B cell (primary cell): ENCODE measurements at regions not wholly inside any gene's neighbourhood (a gene's known extent, or its start where the extent isn't known, plus 50 kb on each side); places are given as distances from the start of the nearest gene placed in this dataset.

Experiments used
- ATAC-seq: fragments of 200-7000 bp; cut with Tn5 transposase; one replicate; pipeline ENCODE4 v1.10.0; 2021; ENCODE audit warnings: low read depth, mild to moderate bottlenecking, moderate number of reproducible peaks, moderate library complexity
- CTCF ChIA-PET: fragments of 350-600 bp; sonication (Branson Sonifier 250); formaldehyde crosslinking; loops from one replicate; lab custom pipeline; 2021; ENCODE audit warnings: antibody characterized with exemption, inconsistent platforms; lab: Charles Lee
- POLR2A ChIA-PET: fragments of 350-600 bp; sonication (Branson Sonifier 250); formaldehyde crosslinking; loops from one replicate; lab custom pipeline; 2021; ENCODE audit warnings: antibody characterized with exemption; lab: Charles Lee
- DNase-seq: peaks from one replicate; pipeline ENCODE4 v3.0.0; 2013
- H2AFZ ChIP-seq: 2 replicates; pipeline ENCODE4 v1.6.1; 2012; ENCODE audit warnings: mild to moderate bottlenecking, low read depth, low read length; ENCODE audit not compliant: insufficient read depth, poor library complexity, severe bottlenecking
- H3K27ac ChIP-seq, 2 donors: 1 replicate in 1 of 2; 2 replicates in 1 of 2; pipeline ENCODE4 v1.5.1; 2012 to 2013; ENCODE audit warnings: low read length in 2 of 2, mild to moderate bottlenecking in 2 of 2, moderate library complexity in 1 of 2
- H3K27me3 ChIP-seq, 4 experiments: fragments of 200-600 bp in 1 of 4; sonication (generic) in 1 of 4; replicated peaks in 1 of 4; 1 replicate in 2 of 4; 2 replicates in 2 of 4; pipeline versions ENCODE4 v1.6.1 to v1.7.0; 2013 to 2016; ENCODE audit warnings: low read length in 3 of 4, mild to moderate bottlenecking in 2 of 4, mixed read lengths in 1 of 4, moderate library complexity in 1 of 4; ENCODE audit not compliant: insufficient read depth in 4 of 4, control insufficient read depth in 3 of 4; ENCODE audit errors: control extremely low read depth in 1 of 4
- H3K36me3 ChIP-seq, 2 experiments: replicated peaks in 1 of 2; 1 replicate in 1 of 2; 2 replicates in 1 of 2; pipeline versions ENCODE4 v1.6.1 to v1.7.1; 2013; ENCODE audit warnings: low read length in 1 of 2; ENCODE audit not compliant: insufficient read depth in 2 of 2, control insufficient read depth in 1 of 2; ENCODE audit errors: control extremely low read depth in 1 of 2, extremely low read depth in 1 of 2
- H3K4me1 ChIP-seq, 2 donors: fragments of 200-600 bp in 1 of 2; sonication (generic) in 1 of 2; 1 replicate in 1 of 2; 2 replicates in 1 of 2; pipeline versions ENCODE4 v1.5.1 to v1.6.1; 2013 to 2017; ENCODE audit warnings: low read length in 2 of 2; ENCODE audit not compliant: control insufficient read depth in 2 of 2, insufficient read depth in 2 of 2
- H3K4me2 ChIP-seq: replicated peaks from 2 replicates; pipeline ENCODE3; 2012; ENCODE audit warnings: mild to moderate bottlenecking, low read depth, low read length; ENCODE audit not compliant: poor library complexity, severe bottlenecking
- H3K4me3 ChIP-seq, 5 experiments: fragments of 200-600 bp in 1 of 5; sonication (generic) in 1 of 5; 1 replicate in 3 of 5; 2 replicates in 2 of 5; pipeline versions ENCODE4 v1.5.1 to v1.7.0; 2011 to 2016; ENCODE audit warnings: low read length in 4 of 5, mild to moderate bottlenecking in 4 of 5, low read depth in 2 of 5, control low read depth in 1 of 5, moderate library complexity in 1 of 5; ENCODE audit not compliant: insufficient read depth in 1 of 5; ENCODE audit errors: control extremely low read depth in 1 of 5, extremely low read depth in 1 of 5
- H3K79me2 ChIP-seq: fragments of 200-600 bp; sonication (generic); one replicate; pipeline ENCODE4 v1.6.0; 2016; ENCODE audit warnings: low read length; ENCODE audit not compliant: control insufficient read depth, insufficient read depth
- H3K9ac ChIP-seq: fragments of 200-600 bp; sonication (generic); 2 replicates; pipeline ENCODE4 v1.6.1; 2017; ENCODE audit warnings: mild to moderate bottlenecking, low read length, moderate library complexity
- H3K9me3 ChIP-seq, 3 donors: one replicate each; pipeline versions ENCODE4 v1.6.1 to v1.7.1; 2013; ENCODE audit warnings: low read length in 2 of 3; ENCODE audit not compliant: control insufficient read depth in 2 of 3, insufficient read depth in 1 of 3; ENCODE audit errors: control extremely low read depth in 1 of 3
- H4K20me1 ChIP-seq: 2 replicates; pipeline ENCODE4 v1.6.0; 2012; ENCODE audit warnings: mild to moderate bottlenecking, low read length; ENCODE audit not compliant: insufficient read depth, control insufficient read depth, poor library complexity, severe bottlenecking
- H3K27ac Mint-ChIP-seq: one replicate; pipeline ENCODE4 v1.8.0; 2021; ENCODE audit warnings: mixed read lengths
- H3K27me3 Mint-ChIP-seq: one replicate; pipeline ENCODE4 v1.8.0; 2021; ENCODE audit warnings: mixed read lengths
- H3K4me1 Mint-ChIP-seq: one replicate; pipeline ENCODE4 v1.8.0; 2021; ENCODE audit warnings: mixed read lengths
- H3K4me3 Mint-ChIP-seq: one replicate; pipeline ENCODE4 v1.8.0; 2021; ENCODE audit warnings: mixed read lengths
- H3K9me3 Mint-ChIP-seq: one replicate; pipeline ENCODE4 v1.8.0; 2022; ENCODE audit warnings: mixed read lengths; ENCODE audit not compliant: insufficient read depth
- EZH2 ChIP-seq: IDR thresholded peaks from 2 replicates; pipeline ENCODE4 v1.6.1; 2012; ENCODE audit warnings: borderline replicate concordance, low read depth, mild to moderate bottlenecking, moderate library complexity, low read length; ENCODE audit not compliant: insufficient read depth, poor library complexity, severe bottlenecking
- WGBS: methylation state at CpG from one replicate; pipeline ENCODE4 v1.1.5; 2013; ENCODE audit warnings: missing lambda C conversion rate; ENCODE audit not compliant: insufficient coverage; 5-methylcytosine and 5-hydroxymethylcytosine counted together
- intact Hi-C: fragments of 100-400 bp; cut with micrococcal nuclease; formaldehyde crosslinking; loops from one replicate; pipeline ENCODE4 v1.10.0; 2022
- TF ChIP-seq, protein P1 (sequence below): fragments of 200-600 bp; IDR thresholded peaks from one replicate; pipeline ENCODE4 v1.8.0; 2022; ENCODE audit warnings: antibody characterized with exemption, mild to moderate bottlenecking

GRCh38 chr2:114057638-114058037, 167.7 kb downstream of the ACTR3 start:
- Histone ChIP-seq H3K4me1 (no peaks in the 10 kb centered on the region), H3K27me3 (peaks cover 0 to 4% (median 0%) of the 10 kb centered on the region in 4 experiments), H3K4me3 (no peak overlapping the region), H3K79me2 (no peaks in the 10 kb centered on the region), H3K27ac (no peak overlapping the region), H3K9ac (no peak overlapping the region), H3K9me3 (peaks cover 0 to 3% (median 0%) of the 10 kb centered on the region in 3 donors), H3K4me2 (no peak overlapping the region), H3K36me3 (no peaks in the 10 kb centered on the region), H4K20me1 (no peaks in the 10 kb centered on the region), H2AFZ (no peak overlapping the region)
- no CpG with 5 or more reads among the region's 6 CpGs for WGBS
- no peaks in the 10 kb centered on the region for H3K9me3 Mint-ChIP-seq
- no peaks in the 10 kb centered on the region for H3K4me1 Mint-ChIP-seq
- ATAC-seq = no peak
- ChIA-PET CTCF (no interaction called here), POLR2A (no interaction called here)
- TF ChIP-seq, protein P1, sequence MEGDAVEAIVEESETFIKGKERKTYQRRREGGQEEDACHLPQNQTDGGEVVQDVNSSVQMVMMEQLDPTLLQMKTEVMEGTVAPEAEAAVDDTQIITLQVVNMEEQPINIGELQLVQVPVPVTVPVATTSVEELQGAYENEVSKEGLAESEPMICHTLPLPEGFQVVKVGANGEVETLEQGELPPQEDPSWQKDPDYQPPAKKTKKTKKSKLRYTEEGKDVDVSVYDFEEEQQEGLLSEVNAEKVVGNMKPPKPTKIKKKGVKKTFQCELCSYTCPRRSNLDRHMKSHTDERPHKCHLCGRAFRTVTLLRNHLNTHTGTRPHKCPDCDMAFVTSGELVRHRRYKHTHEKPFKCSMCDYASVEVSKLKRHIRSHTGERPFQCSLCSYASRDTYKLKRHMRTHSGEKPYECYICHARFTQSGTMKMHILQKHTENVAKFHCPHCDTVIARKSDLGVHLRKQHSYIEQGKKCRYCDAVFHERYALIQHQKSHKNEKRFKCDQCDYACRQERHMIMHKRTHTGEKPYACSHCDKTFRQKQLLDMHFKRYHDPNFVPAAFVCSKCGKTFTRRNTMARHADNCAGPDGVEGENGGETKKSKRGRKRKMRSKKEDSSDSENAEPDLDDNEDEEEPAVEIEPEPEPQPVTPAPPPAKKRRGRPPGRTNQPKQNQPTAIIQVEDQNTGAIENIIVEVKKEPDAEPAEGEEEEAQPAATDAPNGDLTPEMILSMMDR = no peak
- no peak for TF ChIP-seq EZH2
- intact Hi-C loops = no loop called here
- H3K27ac Mint-ChIP-seq = no peak overlapping the region
- H3K4me3 Mint-ChIP-seq = no peak overlapping the region
- no peak for DNase-seq
- peaks cover 17% of the 10 kb centered on the region for H3K27me3 Mint-ChIP-seq

DNA sequence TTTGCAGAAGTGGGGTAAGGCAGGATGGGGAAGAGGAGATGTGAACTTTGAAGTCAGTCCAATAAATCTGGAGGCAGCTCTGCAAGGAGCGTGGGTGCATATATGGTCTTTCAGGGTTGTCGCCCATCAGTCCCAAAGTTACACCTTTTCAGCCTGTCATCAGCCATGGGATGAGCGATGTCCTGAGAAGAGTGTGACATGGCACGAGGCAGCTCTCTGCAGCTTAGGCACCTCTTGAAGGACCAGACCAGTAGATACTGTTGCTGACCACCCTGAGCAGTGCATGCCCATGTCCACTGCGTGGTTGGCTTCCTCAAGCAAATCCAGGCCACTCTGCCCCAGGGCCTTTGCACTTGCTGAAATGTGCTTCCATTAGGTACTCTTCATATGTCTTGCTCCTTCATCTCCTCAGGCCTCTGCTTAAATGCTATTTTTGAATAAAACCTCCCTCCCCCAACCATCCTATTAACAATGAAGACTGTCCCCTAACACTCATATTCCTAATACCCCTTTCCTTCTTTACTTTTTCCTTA, 171.7 kb downstream of the ACTR3 start:
- CTCF ChIA-PET = no interaction called here
- POLR2A ChIA-PET = no interaction called here
- TF ChIP-seq EZH2 = no peak
- TF ChIP-seq, protein P1 = no peak
- no peak overlapping the region for H3K4me3 Mint-ChIP-seq
- no peaks in the 10 kb centered on the region for H3K9me3 Mint-ChIP-seq
- H2AFZ ChIP-seq = no peak overlapping the region
- no peak overlapping the region for H3K4me2 ChIP-seq
- WGBS = 91% methylated on average over 4 of the region's 5 CpGs
- no peaks in the 10 kb centered on the region for H3K36me3 ChIP-seq
- DNase-seq (no peak), ATAC-seq (no peak)
- H3K4me3 ChIP-seq = no peak overlapping the region
- H3K27me3 Mint-ChIP-seq = peaks cover 13% of the 10 kb centered on the region
- H3K9me3 ChIP-seq = peaks cover 0 to 3% (median 0%) of the 10 kb centered on the region in 3 donors
- no peaks in the 10 kb centered on the region for H3K79me2 ChIP-seq
- no peaks in the 10 kb centered on the region for H3K4me1 Mint-ChIP-seq
- no peaks in the 10 kb centered on the region for H4K20me1 ChIP-seq
- no peak overlapping the region for H3K27ac ChIP-seq
- H3K27ac Mint-ChIP-seq = no peak overlapping the region
- H3K27me3 ChIP-seq = no peaks in the 10 kb centered on the region
- no peak overlapping the region for H3K9ac ChIP-seq
- no peaks in the 10 kb centered on the region for H3K4me1 ChIP-seq
- intact Hi-C loops = no loop called here
